Activated CD8-positive, alpha-beta memory T cell treated with anti-CD3 and anti-CD28 coated beads for 36 hours (primary cell): ENCODE measurements at regions not wholly inside any gene's neighbourhood (a gene's known extent, or its start where the extent isn't known, plus 50 kb on each side); places are given as distances from the start of the nearest gene placed in this dataset.
"Not testable (repeated sequence)": the region's sequence is repeated elsewhere in the genome, so short reads cannot be mapped to it uniquely, and the experiment has no call there.

Experiments
- CTCF ChIA-PET: fragments of 350-600 bp; sonication (Branson Sonifier 250); formaldehyde crosslinking; loops from one replicate; lab custom pipeline; 2021; ENCODE audit warnings: antibody characterized with exemption; lab: Charles Lee
- POLR2A ChIA-PET: fragments of 350-600 bp; sonication (Branson Sonifier 250); formaldehyde crosslinking; loops from one replicate; lab custom pipeline; 2021; ENCODE audit warnings: antibody characterized with exemption; lab: Charles Lee

DNA sequence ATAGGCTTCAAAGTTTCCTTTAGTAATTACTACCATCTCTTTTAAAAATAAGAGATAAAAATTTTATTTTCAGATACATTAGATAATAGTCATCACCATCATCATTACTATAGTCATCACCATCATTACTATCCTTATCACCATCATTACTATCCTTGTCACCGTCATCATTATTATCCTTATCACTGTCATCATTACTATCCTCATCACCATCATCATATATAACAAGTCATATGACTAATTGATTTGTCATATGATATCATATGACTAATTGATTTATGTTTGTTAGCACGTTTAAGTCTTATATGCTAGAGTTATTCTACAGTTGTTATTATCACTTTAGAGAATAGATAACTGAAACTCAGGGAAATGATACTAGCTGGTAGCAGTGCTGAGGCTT lies 382.1 kb upstream of the CDH18 start:
- ChIA-PET POLR2A (no interaction called here), CTCF (no interaction called here)

DNA sequence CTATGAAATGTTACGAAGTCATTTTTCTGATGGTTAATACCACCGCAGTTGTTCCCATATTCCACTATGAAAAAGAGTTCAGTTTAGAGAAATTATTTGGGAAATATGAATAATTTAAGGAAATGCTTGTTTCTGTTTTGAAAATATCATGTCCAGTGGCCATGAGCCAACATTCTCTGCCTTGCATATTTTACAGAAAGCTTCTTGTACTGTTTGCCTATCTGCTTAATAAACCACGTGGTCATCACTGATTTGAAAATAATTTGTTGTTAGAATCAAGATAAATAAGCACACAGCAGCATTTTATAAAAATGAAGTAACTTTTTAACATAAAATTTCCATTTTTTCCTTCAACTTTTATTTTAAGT lies 381.5 kb upstream of the CDH18 start:
- POLR2A ChIA-PET = no interaction called here

DNA sequence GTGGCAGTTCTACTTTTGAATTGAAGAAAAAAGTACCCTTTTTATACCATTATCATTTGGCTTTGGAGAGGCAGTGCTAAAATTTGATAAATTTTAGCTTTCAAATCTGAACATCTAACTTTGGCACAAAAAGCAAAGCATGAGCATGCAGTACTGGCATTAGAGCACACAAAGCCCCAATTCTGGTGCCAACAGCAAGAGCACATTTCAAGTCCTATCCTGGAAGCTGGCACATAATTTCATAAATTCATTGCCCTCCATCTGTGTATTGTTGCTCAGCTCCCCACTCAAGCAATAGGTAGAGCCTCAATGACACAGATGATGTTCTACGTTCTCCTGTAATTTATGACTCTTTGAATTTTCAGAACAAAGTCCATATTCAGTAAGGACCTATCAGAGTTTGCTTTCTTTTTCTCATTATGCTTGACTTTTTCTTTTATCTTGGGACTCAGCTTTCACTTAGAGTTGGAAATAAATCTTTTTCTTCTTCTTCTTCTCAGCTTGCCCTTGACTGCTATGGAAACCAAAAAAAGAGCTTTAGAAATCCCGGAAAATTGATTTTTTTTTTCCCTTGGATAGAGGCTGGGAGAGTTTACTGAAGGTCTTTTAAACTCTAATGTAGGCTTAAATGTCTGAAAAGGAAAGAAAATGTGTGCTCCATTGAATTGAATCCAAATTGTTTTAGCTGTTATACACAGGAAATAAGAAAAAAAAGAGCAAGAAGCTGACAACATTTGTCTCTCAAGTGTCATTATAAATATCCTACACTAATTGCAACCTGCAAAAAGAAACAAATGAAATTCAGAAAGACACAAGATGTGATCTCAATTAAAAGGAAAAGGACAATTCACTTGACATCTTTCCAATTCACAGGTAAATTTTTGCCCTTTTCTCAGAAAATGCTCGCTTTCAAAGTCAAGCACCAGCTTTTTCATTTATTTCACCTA lies 380.8 kb upstream of the CDH18 start:
- CTCF ChIA-PET = interaction anchor here (0.5 kb wide), 1 partner anchor 271 kb away, joined by 3 read pairs; no protein-coding TSS in a partner anchor
- POLR2A ChIA-PET = no interaction called here

More for the DNA sequence above, 381.5 kb upstream of the CDH18 start:
- CTCF ChIA-PET = no interaction called here

DNA sequence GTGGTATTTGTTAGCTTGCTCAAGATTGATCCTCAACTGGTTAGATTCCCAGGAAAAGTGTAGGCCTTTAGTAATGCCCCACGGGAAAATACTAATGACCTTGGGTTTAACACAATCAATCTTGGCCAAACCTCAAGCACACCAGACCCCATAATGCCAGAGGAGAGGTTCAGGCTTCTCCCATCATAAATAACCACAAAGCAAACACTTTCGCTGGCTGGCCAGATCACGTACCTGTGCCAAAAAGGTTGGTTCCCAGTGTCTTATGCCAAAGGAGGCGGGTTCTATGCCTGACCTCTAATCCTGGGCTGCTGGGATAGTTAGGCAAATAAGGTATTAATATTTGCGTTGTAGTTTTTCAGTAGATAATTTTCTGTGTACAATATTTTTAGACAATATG lies 379.2 kb upstream of the CDH18 start:
- ChIA-PET POLR2A (no interaction called here), CTCF (no interaction called here)

DNA sequence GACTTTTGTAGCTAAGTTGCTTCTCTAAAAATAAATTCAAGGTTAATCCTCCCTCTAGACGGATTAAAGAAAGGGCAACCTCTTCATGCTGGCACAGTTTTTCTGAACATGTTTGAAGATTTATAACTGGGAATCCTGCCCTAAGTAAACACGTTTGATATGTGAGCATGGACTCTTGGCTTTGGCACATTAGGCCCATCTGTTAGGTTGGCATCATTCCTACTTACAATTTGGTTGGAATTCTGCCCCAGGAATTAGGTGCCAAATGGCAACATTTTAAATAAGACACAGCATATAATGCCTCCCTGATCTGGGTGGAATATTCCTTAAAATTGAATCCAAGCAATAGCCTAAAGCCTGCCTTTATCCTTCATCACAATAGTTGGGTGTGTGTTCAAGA lies 372.3 kb upstream of the CDH18 start:
- ChIA-PET CTCF (no interaction called here), POLR2A (no interaction called here)

DNA sequence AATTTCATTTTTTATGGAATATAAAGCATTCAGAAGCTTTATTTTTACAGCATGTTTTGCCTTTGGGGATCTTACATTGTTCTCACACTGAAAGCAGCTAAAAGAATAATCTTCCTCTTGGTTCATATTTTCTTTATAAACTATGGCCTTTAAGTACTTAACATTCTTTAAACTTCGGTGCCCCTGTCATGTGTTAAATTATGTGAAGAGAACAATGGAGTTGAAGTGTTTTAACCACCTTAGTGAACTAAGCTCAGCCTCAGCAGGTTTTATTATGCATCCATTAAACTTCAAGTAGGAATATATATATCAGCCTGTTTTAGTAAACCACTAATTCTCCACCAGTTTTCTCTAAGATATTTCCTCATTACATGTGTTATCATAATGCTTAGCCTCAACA lies 371.4 kb upstream of the CDH18 start:
- CTCF ChIA-PET = interaction anchor here (0.6 kb wide), 1 partner anchor 26 kb away, joined by 3 read pairs; no protein-coding TSS in a partner anchor
- POLR2A ChIA-PET = no interaction called here

DNA sequence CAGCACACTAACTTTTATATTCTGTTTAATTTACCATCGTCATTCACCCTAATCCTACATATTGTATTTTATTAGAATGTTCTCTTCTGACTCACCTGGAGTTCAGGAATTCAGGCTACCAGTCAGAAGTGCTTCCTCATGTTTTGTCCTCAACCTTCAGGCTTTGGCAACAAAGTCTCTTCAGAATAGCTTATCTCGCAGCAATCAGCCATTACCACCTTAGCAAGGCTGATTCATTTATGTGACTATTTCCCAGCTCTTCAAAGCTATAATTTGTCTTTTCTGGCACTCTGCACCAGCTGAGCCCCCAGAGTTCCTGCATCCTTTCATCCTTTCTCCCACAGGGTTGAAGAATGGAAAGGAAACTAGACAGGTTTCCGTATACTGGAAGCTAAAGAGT lies 365.5 kb upstream of the CDH18 start:
- POLR2A ChIA-PET = no interaction called here
- CTCF ChIA-PET = no interaction called here

DNA sequence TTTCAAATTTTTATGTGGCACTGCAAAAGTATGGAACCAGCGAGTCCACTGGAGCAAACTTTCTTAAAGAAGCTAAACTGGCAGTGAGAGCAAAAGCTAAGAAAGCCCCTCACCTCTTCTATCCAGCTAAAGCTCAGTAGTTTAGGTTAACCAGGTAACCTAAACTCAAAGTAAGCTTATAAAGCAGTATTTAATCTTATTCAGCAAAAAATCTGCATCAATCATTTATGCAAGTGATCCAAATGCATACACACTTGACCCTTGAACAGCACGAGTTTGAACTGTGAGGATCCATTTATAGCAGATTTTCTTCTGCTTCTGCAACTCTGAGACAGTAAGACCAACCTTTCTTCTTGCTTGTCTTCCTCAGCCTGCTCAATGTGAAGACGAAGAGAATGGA lies 363.8 kb upstream of the CDH18 start:
- POLR2A ChIA-PET = no interaction called here
- CTCF ChIA-PET = no interaction called here

DNA sequence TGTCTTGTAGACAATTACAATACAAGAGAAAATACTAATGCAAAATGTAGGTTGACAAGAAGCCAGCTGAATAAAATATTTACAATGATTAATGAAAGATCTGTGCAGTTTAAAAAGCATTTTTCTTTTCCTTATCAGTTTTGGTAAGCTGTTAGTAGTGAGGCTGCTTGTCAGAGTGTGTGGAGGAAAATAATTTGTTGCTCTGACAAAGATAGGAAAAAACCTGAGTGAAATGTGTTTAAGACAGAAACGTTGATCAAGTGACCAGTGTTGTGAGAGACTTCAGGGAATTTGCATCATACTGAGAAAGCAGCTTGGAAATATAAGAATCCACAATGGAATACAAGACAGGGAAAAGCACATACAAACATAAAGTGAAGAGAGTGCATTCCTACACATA lies 360.3 kb upstream of the CDH18 start:
- ChIA-PET CTCF (no interaction called here), POLR2A (no interaction called here)

DNA sequence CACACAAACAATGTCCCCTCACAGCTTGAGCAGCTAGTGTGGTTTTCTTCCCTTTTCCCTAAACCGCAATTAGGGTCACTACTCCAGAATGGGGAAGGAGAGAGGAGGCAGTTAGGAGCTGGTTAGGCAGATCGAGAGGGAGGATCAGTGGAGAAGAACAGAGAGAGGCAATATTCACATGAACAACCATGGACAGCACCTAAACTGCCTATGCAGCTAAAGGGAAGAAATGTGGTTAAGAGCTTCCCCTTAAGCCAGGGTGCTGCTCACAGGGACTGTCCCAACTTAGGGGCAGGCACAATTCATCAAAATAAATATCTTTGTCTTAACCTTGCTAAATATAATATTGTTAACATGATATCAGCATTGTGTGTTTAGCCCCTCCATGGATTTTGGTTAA lies 359.3 kb upstream of the CDH18 start:
- ChIA-PET POLR2A (no interaction called here), CTCF (no interaction called here)

DNA sequence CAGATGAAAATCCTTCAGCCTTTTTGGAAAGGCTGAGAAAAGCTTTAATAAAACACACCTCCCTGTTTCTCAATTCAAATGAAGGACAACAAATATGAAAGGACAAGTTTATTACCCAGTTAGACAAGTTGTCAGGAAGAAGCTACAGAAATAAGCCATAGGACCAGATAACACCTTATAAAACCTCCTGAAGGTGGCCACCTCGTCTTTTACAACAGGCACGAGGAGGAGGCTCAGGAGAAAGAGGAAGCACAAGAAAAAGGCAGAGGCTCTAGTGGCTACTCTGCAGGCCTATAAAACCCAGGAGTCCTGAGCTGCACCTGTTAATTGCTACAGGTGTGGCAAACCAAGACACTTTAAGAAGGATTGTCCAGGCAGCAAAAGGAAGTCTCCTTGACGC lies 352.1 kb upstream of the CDH18 start:
- CTCF ChIA-PET = no interaction called here
- POLR2A ChIA-PET = no interaction called here

DNA sequence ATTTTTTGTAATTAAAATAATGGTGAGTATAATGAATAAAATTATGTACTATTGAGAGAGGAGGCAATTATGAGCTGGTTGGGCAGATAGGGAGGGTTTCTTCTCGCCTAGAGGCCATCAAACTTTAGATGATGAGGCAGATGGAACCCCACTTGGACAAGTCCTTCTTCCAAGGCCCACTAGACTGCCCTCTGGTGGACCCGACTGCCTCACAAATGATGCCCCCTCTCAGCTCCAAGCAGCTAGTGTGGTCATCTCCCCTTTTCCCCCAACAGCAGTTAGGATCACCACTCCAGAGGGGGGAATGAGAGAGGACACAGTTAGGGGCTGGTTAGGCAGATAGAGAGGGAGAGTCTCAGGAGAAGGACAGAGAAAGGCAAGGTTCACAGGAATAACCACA lies 348.0 kb upstream of the CDH18 start:
- CTCF ChIA-PET = no interaction called here
- POLR2A ChIA-PET = no interaction called here

DNA sequence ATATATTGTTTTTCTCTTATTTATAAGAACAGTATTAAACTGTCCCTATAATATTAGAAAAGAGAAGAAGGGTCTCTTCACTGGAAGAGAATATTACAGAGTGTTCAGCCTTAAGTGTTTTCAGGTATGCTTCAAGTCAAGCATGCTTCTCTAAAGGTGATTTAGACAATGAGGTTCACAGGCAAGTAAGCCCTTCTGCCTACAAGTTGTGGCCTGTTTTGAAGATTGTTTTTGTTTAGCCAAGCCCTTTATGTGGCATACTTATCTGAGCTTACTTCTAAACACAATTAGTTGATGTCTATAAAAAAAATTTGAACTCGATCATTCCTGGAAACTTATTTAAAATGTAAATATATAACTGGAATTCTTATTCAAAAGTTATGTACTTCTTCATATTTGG lies 343.8 kb upstream of the CDH18 start:
- ChIA-PET POLR2A (no interaction called here), CTCF (no interaction called here)

DNA sequence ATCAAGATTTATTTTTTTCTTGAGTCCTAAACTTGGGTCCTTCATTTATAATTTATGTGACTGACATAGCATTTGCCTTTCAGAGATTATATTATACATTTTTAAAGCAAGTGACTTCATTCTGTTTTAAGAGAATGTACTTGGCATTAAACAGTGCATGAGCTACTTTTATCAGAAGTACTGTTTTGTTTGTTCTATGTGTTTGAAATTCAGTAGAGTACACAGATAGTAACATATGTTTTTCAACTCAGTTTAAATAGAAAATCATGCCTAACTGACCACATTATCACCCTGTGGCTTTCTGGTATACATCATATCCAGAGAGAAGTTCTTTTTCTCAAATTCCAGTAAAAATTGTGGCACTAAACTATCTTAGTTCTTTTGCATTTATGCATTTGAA lies 335.3 kb upstream of the CDH18 start:
- ChIA-PET CTCF (no interaction called here), POLR2A (no interaction called here)

DNA sequence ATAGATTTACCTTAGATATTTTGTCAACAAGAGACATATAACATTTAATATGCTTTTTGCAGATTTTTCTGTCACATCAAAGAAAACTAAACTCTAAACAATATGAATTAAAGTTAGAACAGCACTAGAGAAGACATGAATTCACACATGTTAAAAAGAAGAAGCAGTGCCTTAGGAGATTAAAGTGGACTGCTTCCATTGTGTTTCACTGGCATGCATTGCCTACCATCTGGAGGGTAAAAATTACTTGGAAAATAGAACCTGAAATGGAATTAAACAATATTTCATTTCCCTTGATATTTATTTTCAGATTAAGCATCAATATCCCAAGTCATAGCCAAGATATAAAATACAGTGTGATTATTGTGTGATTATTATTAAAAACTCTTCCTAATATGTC lies 319.4 kb upstream of the CDH18 start:
- ChIA-PET POLR2A (no interaction called here), CTCF (interaction anchor here (0.7 kb wide), 1 partner anchor 164 kb away, joined by 3 read pairs; no protein-coding TSS in a partner anchor)

DNA sequence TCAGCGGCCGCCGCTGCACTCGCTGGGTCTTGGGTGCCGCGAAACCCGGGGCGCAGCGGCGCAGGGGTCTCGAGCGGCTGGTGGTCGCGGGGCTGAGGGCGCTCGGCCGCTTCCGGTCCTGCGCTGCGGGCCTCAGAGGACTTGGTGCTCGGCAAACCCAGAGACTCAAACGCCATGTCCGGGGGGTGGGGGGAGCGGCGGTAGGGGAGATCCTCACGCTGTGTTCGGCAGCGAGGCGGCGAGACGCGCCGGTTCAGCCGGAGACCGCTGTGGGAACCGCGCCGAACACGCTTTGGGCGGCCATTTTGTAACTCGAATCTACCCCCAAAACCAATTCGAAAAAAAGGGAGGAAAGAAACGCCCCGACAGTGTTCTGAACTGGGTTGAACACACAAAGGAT lies 317.5 kb upstream of the CDH18 start:
- ChIA-PET POLR2A (no interaction called here), CTCF (no interaction called here)

DNA sequence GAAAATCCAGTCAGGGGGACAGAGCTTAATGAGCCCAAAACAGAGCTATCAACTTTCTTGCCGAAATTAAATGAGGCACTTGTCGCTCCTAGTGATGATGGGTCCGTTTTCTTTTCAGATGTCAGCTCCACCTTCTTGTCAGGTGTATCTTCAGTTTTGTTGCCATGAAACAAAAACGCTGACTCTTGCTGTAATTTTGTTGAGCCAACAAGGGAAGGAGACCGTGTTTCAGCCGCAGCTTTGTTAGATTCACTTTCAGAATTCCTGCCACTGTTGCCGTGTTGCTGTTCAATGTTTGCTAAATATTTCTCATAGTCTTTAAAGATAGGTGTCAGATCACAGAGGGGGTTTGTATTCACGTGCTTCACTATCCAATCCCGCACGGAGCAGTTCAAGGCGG lies 316.6 kb upstream of the CDH18 start:
- POLR2A ChIA-PET = not testable (repeated sequence)

DNA sequence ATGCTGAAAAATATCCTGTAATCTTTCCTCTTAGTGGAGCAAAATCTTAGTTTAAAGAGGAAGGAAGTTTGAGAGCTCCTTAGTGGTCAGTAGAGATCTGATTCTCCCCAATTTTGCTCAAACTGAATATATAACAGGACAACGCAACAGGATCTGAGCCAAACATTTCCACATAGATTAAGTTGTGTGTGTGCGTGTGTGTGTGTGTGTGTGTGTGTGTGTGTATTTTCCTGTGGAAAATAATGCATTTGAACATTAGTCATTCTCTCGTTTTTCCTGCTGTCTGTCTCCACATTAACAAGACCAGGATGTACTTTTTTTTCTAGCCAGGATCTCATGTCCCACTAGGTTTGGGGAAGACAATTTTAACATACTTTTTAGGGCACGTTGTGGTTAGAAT lies 312.1 kb upstream of the CDH18 start:
- POLR2A ChIA-PET = no interaction called here
- CTCF ChIA-PET = no interaction called here

More for the DNA sequence above, 316.6 kb upstream of the CDH18 start:
- CTCF ChIA-PET = not testable (repeated sequence)

DNA sequence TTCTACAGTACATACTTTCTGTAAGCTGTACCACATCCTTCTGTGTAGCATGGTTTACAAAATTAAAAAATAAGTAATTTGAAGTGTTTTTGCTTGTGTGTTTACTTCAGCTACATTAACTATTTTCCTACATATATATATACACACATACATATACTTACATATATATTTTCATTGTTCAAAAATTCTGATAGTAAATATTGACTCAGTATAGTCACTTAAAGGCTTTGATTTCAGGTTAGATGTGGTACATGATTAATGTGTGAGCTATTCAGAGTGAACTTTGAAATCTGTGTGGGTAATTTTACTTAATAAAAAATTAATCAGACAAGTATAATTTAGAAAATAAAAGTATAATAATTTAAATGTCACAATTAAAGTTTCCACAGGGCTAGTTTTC lies 306.7 kb upstream of the CDH18 start:
- POLR2A ChIA-PET = no interaction called here
- CTCF ChIA-PET = no interaction called here

DNA sequence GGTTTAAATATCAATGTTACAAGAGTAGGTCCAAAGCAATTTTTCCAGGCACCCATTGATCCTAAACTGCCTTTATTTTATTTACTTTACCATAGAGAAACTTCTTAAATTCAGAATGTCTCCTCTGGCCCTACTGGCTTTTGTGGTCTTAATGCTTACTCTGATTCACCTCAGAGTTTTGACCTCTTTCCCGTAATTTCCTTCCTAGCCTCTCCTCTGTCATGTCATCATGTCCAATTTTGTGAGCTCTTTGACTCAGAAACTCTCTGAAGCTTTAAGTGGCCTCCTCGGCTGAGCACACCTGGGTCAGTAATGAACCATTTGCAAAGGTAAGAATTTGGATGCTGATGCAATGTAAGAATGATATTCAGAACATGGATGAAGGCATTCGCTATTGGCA lies 303.8 kb upstream of the CDH18 start:
- ChIA-PET CTCF (no interaction called here), POLR2A (no interaction called here)

DNA sequence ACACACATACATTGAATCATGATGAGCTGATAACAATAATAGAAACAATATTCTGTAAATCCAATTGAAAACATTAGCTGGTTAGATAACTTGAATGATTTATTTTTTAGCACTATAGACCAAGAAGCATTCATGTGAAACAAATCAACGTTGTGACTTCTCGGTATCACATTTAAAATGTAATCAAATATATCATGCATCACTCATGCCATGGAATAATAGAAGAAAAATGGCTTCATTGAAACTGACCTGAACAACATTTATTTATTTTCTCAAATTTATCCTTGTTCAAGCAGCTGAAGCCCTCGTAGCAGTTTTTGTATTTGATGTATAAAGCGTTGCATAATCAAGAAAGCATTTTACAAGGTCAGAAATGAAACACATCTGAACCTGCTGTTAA lies 299.6 kb upstream of the CDH18 start:
- POLR2A ChIA-PET = no interaction called here
- CTCF ChIA-PET = no interaction called here

DNA sequence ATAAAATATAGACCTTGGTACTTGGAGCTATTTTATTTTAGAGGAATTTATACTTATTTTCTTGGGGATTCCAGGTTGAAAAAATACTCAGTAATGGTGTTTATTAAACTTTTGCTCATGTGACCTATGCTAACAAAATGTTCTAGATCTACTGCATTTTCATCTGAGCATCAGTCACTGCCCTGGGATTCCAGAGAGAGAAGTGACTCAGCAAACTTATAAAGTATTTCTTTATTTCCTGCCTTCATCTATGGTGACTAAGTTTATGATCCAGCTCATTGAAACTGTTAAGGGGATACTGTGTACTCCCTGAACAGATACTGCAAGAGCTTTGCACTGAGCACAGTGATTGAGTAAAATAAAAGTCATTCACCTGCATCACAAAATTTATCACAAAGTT lies 298.5 kb upstream of the CDH18 start:
- ChIA-PET CTCF (no interaction called here), POLR2A (no interaction called here)
